Left kidney (tissue), 1 donor: ENCODE measurements at regions not wholly inside any gene's neighbourhood (a gene's known extent, or its start where the extent isn't known, plus 50 kb on each side); places are given as distances from the start of the nearest gene placed in this dataset.

Experiments
- DNase-seq: peaks from one replicate; pipeline ENCODE4 v3.0.0-alpha.2; 2013

GRCh38 chr3:107428051-107428858, 51.0 kb downstream of the CCDC54 start:
- DNase-seq: no peak

- DNase-seq: peak; percentile 73
Measured at GRCh38 chr3:107429320-107430181, 52.3 kb downstream of the CCDC54 start.

GRCh38 chr3:107430214-107430995, 53.2 kb downstream of the CCDC54 start:
- DNase-seq: no peak

GRCh38 chr3:107430996-107431245, 53.7 kb downstream of the CCDC54 start:
- no peak for DNase-seq

GRCh38 chr3:107431246-107432012, 54.2 kb downstream of the CCDC54 start:
- DNase-seq: peak; percentile 61

GRCh38 chr3:107432013-107432515, 54.8 kb downstream of the CCDC54 start:
- peak; percentile 43 for DNase-seq

- no peak for DNase-seq
Measured at GRCh38 chr3:107432646-107433045, 55.4 kb downstream of the CCDC54 start.

- no peak for DNase-seq
Measured at GRCh38 chr3:107436029-107436428, 58.8 kb downstream of the CCDC54 start.

- no peak for DNase-seq
Measured at GRCh38 chr3:107438671-107439070, 61.4 kb downstream of the CCDC54 start.

GRCh38 chr3:107441617-107442016, 64.4 kb downstream of the CCDC54 start:
- no peak for DNase-seq

- DNase-seq: no peak
Measured at GRCh38 chr3:107443461-107443860, 66.2 kb downstream of the CCDC54 start.

- no peak for DNase-seq
Measured at GRCh38 chr3:107446706-107447105, 69.5 kb downstream of the CCDC54 start.

GRCh38 chr3:107450254-107450893, 72.4 kb upstream of the BBX start:
- DNase-seq: no peak

GRCh38 chr3:107452436-107452835, 70.3 kb upstream of the BBX start:
- DNase-seq: no peak

- DNase-seq: no peak
Measured at GRCh38 chr3:107453504-107453903, 69.3 kb upstream of the BBX start.

GRCh38 chr3:107455621-107456020, 67.1 kb upstream of the BBX start:
- no peak for DNase-seq

- no peak for DNase-seq
Measured at GRCh38 chr3:107456501-107456900, 66.3 kb upstream of the BBX start.

- DNase-seq: no peak
Measured at GRCh38 chr3:107458871-107459270, 63.9 kb upstream of the BBX start.

GRCh38 chr3:107461721-107462120, 61.0 kb upstream of the BBX start:
- no peak for DNase-seq

- DNase-seq: no peak
Measured at GRCh38 chr3:107464037-107464436, 58.7 kb upstream of the BBX start.

- no peak for DNase-seq
Measured at GRCh38 chr3:107465064-107465631, 57.6 kb upstream of the BBX start.
